ENCODE measurements at regions not wholly inside any gene's neighbourhood (a gene's known extent, or its start where the extent isn't known, plus 50 kb on each side); places are given as distances from the start of the nearest gene placed in this dataset.

DNA sequence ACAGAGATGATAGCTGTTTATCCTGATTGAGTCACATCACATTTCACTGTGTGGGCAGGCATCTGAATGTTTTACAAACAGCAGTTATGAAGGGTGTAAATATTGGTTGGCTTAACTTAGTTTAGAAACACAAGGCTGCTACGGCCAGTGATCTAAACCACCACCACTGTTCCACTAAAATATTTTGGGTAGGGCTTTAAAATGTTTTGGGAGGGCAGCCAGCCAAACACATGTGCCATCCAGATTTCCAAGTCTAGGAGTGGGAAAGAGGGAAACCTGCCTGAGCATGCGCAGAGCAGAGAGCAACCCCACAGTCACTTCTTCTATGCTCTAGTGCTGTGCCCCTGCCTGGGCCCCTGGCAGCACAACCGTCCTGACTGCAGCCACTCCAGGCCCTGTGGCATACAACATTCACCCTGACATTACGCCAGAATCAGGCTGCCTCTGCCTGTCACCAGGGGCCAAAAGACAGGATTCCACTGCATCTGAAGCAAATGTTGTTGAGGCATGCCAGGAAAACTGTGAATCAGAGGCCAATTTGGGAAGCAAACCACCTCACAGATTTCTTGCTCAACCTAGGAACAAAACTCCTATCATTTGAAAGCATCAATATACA, 74.8 kb upstream of the COL5A2 start:
- H3K4me2 ChIP-seq (ENCODE audit: extremely low read depth, insufficient read depth, low read length) = peak overlapping the region; percentile 54
- peaks cover 10% of the 10 kb centered on the region for H3K4me1 ChIP-seq (ENCODE audit: control insufficient read depth, extremely low read depth, insufficient read depth, low read length)
- H3K27me3 ChIP-seq (ENCODE audit: control insufficient read depth, insufficient read depth, low read length) = no peaks in the 10 kb centered on the region
- no peaks in the 10 kb centered on the region for H3K36me3 ChIP-seq (ENCODE audit: control insufficient read depth, insufficient read depth, low read length)
- H2AFZ ChIP-seq (ENCODE audit: low read length) = no peak overlapping the region
- H4K20me1 ChIP-seq (ENCODE audit: control insufficient read depth, extremely low read depth, insufficient read depth, low read length) = no peaks in the 10 kb centered on the region
- H3K9me3 ChIP-seq (ENCODE audit: control insufficient read depth, insufficient read depth, low read depth, low read length) = no peaks in the 10 kb centered on the region
- no peak overlapping the region for H3K9ac ChIP-seq (ENCODE audit: insufficient read depth, low read length)
- TF ChIP-seq CTCF (conservative IDR thresholded peaks at IDR 0.05 in 1 of 2, IDR thresholded peaks at IDR 0.05 in 1 of 2; ENCODE audit: low read depth in 1 of 2, low read length in 2 of 2) = no peak
- no peak for TF ChIP-seq EZH2 (IDR thresholded peaks at IDR 0.05; ENCODE audit: low read length, missing control alignments)
- H3K4me3 ChIP-seq (replicated peaks in 1 of 4; ENCODE audit: control extremely low read depth in 1 of 4, insufficient read depth in 1 of 4, low read depth in 3 of 4, low read length in 4 of 4) = no peak overlapping the region
- no peaks in the 10 kb centered on the region for H3K79me2 ChIP-seq (ENCODE audit: control insufficient read depth, insufficient read depth, low read length)
- H3K27ac ChIP-seq (ENCODE audit: insufficient read depth, low read length) = peak overlapping the region; percentile 69
- peak; percentile 81 to 86 for DNase-seq (ENCODE audit: low read depth in 2 of 2)

DNA sequence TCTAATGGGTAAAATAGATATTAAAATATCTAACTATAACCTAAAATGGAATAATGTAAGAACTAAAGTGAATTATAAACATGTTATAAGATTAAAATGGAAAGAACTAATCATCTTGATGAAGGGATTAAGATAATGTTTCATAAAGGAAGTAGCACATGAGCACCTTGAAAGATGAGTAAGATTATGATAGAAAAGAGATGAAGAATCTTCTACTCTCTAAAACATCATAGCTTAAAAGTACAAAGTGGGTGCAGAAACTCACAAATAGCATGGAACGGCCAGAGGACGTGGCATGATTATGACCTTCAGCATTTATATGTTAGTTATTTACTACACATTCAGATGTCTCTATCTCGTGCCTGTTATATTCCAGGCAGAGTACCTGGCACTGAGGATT, 76.2 kb upstream of the COL5A2 start:
- H3K27ac ChIP-seq (ENCODE audit: insufficient read depth, low read length) = no peak overlapping the region
- TF ChIP-seq EZH2 (IDR thresholded peaks at IDR 0.05; ENCODE audit: low read length, missing control alignments) (no peak), CTCF (conservative IDR thresholded peaks at IDR 0.05 in 1 of 2, IDR thresholded peaks at IDR 0.05 in 1 of 2; ENCODE audit: low read depth in 1 of 2, low read length in 2 of 2) (no peak)
- H3K9me3 ChIP-seq (ENCODE audit: control insufficient read depth, insufficient read depth, low read depth, low read length) = no peaks in the 10 kb centered on the region
- no peaks in the 10 kb centered on the region for H3K27me3 ChIP-seq (ENCODE audit: control insufficient read depth, insufficient read depth, low read length)
- DNase-seq (ENCODE audit: low read depth in 2 of 2) = no peak
- H3K79me2 ChIP-seq (ENCODE audit: control insufficient read depth, insufficient read depth, low read length) = no peaks in the 10 kb centered on the region
- peaks cover 10% of the 10 kb centered on the region for H3K4me1 ChIP-seq (ENCODE audit: control insufficient read depth, extremely low read depth, insufficient read depth, low read length)
- H3K4me3 ChIP-seq (replicated peaks in 1 of 4; ENCODE audit: control extremely low read depth in 1 of 4, insufficient read depth in 1 of 4, low read depth in 3 of 4, low read length in 4 of 4) = no peak overlapping the region
- no peaks in the 10 kb centered on the region for H3K36me3 ChIP-seq (ENCODE audit: control insufficient read depth, insufficient read depth, low read length)
- H4K20me1 ChIP-seq (ENCODE audit: control insufficient read depth, extremely low read depth, insufficient read depth, low read length) = no peaks in the 10 kb centered on the region
- no peak overlapping the region for H3K9ac ChIP-seq (ENCODE audit: insufficient read depth, low read length)
- H3K4me2 ChIP-seq (ENCODE audit: extremely low read depth, insufficient read depth, low read length) = no peak overlapping the region
- no peak overlapping the region for H2AFZ ChIP-seq (ENCODE audit: low read length)

DNA sequence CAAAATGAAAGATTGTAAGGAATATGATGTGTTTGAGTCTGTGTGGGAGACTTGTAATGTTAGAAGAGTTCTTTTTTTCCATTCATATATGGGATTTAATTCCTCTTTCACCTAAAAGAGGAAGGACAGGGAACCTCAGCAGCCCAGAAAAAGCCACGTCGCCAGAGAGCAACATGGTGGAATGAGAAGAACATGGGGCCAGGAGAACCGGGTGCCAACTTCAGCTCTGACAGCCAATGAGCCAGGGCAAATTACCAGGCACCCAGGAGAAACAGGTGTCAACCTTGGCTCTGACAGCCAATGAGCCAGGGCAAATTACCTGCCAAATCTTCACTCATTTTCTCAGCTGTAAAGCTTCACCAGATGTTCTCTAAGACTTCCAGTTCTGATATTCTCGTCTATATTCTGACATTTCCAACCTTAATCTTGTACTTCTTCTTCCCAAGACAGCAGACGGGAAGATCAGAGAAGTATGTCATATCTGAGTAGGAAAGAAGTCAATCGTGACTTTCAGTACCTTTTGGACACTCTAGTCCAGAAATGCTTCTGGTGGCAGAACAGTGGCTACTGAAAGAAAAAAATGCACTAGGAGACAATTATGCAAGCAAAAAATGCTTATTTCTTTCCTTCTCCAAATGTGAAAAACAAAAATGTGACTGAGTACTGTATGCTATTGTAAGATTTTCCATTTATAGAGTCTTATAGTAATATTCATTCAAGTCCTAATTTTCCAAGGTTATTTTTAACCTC, 79.2 kb upstream of the COL5A2 start:
- Histone ChIP-seq H3K9me3 (ENCODE audit: control insufficient read depth, insufficient read depth, low read depth, low read length) (no peaks in the 10 kb centered on the region), H3K27me3 (ENCODE audit: control insufficient read depth, insufficient read depth, low read length) (no peaks in the 10 kb centered on the region), H3K36me3 (ENCODE audit: control insufficient read depth, insufficient read depth, low read length) (no peaks in the 10 kb centered on the region), H3K79me2 (ENCODE audit: control insufficient read depth, insufficient read depth, low read length) (no peaks in the 10 kb centered on the region), H3K4me3 (replicated peaks in 1 of 4; ENCODE audit: control extremely low read depth in 1 of 4, insufficient read depth in 1 of 4, low read depth in 3 of 4, low read length in 4 of 4) (no peak overlapping the region), H3K9ac (ENCODE audit: insufficient read depth, low read length) (no peak overlapping the region), H3K27ac (ENCODE audit: insufficient read depth, low read length) (no peak overlapping the region), H2AFZ (ENCODE audit: low read length) (no peak overlapping the region), H3K4me2 (ENCODE audit: extremely low read depth, insufficient read depth, low read length) (no peak overlapping the region), H4K20me1 (ENCODE audit: control insufficient read depth, extremely low read depth, insufficient read depth, low read length) (no peaks in the 10 kb centered on the region), H3K4me1 (ENCODE audit: control insufficient read depth, extremely low read depth, insufficient read depth, low read length) (peaks cover 7% of the 10 kb centered on the region)
- no peak for DNase-seq (ENCODE audit: low read depth in 2 of 2)
- no peak for TF ChIP-seq EZH2 (IDR thresholded peaks at IDR 0.05; ENCODE audit: low read length, missing control alignments)
- TF ChIP-seq CTCF (conservative IDR thresholded peaks at IDR 0.05 in 1 of 2, IDR thresholded peaks at IDR 0.05 in 1 of 2; ENCODE audit: low read depth in 1 of 2, low read length in 2 of 2) = no peak

All from fibroblast of lung (primary cell).